CD4-positive, alpha-beta T cell treated with Interleukin-15 for 1 hour (primary cell): ENCODE measurements at regions not wholly inside any gene's neighbourhood (a gene's known extent, or its start where the extent isn't known, plus 50 kb on each side); places are given as distances from the start of the nearest gene placed in this dataset.

ENCODE experiments used
- DNase-seq: peaks from one replicate; pipeline ENCODE4 v3.0.0-alpha.2; 2020

DNA sequence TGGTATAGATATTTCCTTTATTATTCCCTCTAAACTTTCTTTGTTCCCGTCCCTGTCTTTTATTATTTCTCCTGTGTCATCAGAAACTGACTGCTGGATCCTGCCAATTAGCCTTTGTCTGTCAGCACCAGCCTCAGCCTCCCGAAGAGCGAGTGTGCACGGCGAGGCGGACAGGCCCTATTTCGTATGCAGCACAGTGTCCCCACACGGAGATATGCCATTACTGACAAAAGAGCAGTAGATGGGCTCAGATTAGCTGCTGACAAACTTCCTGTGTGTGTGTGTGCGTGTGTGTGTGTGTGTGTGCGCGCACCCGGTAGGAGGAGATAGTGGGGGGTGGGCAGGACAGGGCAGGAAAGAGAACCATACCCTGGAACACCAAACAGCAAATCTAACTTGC, 99.5 kb upstream of the ZFP64 start:
- no peak for DNase-seq

DNA sequence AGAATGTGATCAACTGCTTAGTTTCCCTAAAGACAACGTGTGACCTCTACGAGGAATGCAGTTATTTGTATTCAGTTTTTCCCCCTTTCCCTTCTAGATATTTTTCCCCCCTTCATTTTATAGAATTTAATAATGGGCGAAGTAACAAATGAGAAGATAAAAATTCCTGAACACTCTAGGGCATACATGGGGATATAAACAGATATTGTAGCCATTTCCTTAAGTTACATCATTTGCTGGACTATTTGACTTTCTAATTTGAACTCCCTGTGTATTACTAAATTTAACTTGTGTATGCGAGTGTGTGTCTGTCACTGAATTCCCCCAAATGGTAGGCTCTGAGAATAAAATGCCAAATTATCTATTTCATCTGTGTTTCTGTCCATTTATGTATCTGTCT, 99.0 kb upstream of the ZFP64 start:
- DNase-seq: no peak

DNA sequence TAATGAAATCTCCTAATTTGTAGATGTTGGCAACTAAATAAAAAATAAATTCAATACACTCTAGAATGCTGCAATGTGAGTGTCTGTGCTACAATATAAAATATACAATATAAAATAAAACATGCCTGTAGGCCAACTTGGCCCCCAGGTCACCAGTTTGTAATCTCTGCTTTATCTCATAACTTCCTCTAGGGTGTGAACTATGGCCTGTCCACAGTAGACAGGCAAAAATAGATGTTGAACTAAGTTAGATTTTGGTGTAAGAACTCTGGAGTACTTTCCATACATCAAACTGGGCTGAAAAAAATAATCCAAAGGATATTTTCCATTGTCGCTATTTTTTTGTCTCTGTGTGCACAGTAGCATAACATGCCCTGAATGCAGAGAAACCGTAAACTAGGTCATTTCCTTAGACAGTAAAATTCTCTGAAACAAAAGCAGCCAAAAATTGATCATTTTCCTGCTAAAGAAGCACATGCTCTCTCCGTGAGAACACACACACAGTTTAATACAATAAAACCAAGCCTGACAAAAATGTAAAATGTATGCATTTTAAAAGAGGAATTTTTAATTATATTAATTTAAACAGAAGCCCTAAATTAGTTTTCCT, 98.5 kb upstream of the ZFP64 start:
- no peak for DNase-seq

DNA sequence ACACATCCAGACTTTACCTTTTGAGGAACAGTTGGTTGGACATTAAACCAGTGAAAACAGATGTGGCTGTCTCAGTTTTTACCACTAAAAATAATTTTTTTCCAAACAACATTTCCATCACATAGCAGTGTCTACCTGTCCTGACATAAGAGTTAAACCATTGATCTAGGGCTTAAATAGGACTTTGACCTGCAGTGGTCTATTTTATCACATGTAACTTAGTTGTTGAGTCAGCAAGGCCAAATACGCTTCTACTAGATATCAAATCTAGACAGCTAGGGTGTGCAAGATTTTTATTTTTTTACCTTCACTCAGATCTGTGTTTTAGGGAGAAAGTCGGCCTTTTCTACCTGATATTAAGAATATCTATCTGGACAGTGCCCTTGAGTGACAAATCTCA, 88.8 kb upstream of the ZFP64 start:
- DNase-seq: no peak

DNA sequence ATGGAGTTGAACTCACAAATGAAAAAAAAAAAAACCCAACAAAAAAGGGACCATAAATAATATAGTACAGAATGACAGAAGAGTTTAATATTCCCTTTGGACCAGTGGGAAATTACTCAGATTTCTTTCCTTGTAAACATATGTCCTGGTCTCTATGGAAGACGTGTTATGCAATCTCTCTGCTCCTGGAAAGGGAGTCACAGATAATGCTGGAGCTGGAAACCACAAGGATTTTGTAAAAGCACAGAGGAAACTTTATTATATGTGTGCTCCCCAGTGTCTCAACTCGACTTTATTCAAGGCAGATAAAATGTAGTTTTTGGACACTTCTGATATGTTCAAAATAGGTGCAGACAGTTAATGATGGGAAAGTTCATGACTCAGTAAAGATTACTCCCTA, 88.1 kb upstream of the ZFP64 start:
- no peak for DNase-seq

DNA sequence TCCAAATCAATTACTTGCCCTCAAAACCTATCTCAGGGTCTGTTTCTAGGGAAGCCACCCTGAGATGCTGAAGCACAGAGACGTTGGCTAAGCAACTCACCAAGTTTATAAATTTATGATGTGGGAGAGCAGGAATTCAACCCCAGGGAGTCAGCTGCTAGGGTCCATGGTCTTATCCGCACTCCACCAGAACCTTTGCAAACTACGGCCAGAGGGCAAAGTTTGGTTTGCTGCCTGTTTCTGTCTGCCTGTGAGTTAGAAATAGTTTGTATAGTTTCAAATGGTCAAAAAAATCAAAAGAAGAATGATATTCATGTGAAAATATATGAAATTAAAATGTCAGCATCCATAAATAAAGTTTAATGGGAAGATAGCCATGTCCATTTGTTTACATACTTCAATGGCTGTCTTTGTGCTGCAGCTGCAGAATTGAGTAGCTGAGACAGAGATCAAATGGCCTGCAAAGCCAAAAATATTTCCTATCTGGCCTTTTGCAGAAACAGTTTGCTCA, 83.7 kb upstream of the ZFP64 start:
- DNase-seq: no peak

DNA sequence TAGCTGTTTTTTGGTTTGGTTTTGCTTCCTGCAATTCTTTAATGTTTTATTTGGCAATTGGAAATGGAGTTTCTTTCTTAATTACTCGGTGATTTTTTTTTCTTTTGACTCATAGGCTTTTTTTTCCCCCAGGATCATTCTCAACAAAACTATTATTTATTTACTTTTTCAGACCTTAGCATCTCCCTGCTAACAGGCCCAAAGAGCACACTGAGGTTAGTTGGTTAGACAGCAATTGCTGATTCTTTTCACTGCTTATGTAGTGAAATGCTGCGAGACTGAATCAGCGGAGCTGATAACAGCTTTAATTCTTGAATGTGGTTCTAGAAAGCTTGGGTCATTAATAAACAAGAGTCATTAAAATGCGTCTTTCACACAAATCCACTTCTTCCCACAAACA, 79.1 kb upstream of the ZFP64 start:
- no peak for DNase-seq

DNA sequence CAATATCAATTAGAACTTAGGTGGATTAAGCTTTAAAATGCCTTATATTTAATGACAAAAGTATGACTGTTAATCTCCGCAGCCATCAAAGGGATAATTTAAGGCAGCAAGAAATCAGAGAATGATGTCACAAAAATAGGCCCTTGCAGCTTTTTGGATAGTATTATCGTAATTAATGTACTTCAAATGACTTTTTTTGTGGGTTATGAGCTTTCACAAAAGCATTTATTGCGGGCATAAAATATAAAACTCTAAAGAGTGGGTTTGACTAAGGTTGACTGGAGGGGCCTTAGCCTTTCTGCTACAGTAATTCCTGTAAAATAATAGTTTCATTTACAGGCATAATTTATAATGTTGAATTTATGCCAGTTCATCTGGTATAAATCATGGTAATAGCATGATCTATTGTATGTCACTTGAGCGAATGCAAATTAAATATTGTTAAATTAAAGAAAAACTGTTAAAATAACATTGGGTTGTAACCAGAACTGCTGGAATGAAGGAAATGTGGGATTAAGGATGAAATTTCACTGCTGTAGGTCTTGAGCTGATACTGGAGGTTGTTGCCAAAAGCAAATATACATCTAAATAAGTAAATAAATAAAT, 78.5 kb upstream of the ZFP64 start:
- no peak for DNase-seq

DNA sequence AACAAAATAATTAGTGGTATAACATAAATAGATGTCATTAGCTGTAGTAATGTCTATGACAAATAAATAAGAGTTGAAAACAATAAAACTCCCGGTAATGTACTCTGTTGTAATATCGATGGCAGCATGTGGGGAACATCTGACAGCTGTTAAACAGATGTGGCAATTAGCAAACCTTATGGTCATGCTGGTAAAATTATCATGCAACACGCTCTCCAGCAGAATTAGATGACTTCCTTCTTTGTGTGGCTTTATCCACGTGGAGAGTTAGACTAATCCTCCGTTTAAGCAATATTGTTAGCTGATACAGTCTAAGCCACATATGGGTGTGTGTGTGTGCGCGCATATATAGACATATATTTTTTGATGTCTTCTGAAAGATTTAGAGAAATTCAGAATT, 77.7 kb upstream of the ZFP64 start:
- DNase-seq: no peak

DNA sequence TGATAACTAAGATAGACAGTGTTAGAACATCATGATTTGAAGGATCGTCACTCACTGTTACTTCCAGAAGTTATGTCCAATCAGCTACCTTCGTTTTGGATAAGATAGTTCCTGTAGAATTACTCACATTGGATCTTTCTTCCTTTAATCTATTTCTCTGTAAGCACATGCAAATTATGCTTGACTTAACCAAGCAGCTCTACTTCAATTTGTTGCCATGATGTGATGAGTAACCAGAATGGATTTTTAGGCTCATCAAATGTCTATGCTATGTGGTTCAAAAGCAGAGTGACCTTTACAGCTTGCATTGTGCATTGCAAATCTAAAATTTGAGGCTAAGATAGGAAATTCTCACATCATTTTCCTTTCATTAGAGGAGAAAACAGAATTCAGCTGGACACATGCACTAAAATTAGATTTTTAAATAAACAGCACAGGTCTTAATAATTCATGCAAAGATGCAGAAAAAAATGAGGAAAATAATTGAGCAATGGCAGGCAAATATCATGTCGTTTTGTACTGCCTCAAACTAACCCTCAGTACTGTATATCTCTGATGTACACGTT, 76.7 kb upstream of the ZFP64 start:
- no peak for DNase-seq

DNA sequence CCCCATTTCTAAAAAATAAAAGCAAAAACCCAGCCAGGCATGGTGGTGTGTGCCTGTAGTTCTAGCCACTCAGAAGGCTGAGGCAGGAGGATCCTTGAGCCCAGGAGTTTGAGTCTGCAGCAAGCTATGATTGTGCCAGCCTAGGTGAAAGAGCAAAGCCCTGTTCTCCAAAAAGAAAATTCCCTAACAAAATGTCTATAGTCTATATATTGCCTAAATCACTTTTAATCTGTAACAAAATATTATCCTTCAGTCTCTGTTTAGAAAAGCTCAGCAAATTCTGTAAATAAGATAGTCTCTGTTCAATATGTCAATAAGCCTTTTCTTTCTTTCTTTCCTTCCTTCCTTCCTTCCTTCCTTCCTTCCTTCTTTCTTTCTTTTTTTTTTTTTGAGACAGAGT, 75.8 kb upstream of the ZFP64 start:
- DNase-seq: no peak

DNA sequence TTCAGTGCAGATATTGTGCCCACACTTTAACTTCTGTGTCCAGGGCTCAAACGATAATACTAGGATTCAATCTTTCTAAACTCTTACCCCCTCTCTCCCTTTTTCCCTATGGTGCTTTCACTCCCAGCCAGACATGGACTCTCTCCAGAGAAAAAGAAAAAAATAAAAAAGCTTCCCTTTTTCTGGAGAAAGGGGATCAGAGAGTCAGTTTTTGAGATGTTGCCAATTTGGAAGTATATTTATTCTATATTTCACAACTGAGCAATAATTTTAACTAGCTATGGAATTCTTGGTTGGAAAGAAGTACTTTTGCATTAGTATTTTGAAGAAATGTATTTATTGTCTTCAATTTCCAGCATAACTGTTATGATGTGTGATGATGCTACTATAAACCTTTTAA, 72.2 kb upstream of the ZFP64 start:
- DNase-seq: no peak

DNA sequence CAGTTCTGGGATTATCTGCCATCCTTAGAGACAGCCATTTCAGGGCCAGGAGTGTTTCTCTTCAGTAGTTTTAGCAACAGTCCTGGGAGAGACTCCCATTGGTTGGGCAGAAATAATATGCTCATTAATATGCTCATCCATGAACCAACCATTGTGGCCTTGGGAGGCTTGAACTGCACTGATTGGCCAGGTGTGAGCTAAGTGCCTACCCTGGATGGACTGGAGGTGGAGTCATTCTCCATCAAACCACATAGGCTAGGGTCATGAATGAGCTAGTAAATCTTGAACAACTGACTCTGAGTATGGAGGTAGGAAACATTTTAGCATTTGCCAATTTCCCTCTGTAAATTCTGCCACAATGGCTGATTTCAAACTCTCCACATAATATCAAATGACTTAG, 70.2 kb upstream of the ZFP64 start:
- DNase-seq: no peak

DNA sequence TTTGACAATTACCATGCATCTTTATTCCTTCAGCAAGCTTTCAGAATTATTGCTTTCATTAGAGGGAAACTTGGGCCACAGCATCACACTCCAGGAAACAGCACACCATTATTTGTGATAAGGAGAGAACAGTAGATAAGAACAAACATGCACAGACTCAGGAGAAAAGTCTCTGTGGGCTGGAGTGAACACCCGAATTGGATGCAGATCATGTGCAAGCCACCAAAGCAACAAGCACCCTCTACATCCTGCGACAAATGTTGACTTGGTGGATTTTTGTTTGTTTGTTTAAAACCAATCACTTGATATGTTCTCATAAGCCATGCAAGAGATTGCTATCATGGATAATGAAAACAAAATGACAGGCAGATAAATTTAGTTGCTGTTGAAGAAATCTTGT, 67.7 kb upstream of the ZFP64 start:
- no peak for DNase-seq

DNA sequence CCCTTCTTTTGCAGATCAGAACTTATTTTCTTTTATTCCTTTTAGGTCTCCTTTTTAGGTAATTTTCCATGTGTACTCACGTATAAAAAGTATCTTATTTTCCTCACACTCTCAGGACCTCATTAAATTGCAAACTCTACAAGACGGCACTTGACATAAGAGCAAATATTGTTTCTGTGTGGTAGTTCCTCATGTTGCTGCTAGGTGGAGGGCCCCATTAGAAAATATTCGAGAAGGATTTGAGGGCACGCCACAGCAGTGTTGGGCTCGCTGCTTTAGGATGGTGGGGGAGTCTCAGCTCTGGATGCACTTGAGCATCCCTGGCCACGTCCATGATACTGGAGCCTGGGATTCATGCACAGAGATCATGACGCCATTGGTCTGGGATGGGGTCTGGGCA, 64.9 kb upstream of the ZFP64 start:
- no peak for DNase-seq

DNA sequence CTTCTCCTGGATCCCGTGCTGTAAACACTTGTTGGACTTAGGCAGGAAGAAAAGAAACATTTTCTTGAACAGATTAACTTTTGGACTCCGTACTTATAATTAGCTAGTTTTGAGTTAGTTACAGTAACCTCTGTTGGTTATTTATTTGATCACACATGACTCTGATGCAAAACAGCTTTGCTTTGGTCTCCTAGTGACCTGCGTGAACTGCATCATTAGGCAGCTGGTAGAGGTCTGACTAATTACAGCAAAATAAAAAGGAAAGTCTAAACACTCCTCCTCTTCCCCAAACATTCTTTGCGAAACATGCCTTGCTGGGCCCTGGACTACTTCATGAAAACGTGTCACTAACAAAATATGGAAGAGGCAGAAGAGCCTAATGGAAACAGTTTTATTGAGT, 61.1 kb upstream of the ZFP64 start:
- no peak for DNase-seq

DNA sequence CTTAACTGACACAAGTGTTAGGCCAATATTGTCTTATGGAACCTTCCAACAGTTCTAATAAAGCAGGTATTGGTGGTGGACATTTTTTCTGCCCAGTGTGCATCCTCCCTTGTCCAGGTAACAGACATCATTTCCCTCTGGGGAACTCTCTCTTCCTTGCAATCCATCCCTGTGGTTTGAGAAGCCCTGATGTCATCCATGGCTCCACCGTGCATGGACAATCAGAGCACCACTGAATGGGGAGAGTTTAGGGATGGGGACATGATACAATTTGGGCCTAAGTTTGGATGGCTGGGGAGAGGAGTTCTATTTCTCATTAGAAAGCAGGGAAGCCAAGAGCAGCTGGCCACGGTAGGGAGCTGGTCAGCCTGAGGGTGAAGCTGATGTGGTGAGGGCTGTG, 60.2 kb upstream of the ZFP64 start:
- no peak for DNase-seq

DNA sequence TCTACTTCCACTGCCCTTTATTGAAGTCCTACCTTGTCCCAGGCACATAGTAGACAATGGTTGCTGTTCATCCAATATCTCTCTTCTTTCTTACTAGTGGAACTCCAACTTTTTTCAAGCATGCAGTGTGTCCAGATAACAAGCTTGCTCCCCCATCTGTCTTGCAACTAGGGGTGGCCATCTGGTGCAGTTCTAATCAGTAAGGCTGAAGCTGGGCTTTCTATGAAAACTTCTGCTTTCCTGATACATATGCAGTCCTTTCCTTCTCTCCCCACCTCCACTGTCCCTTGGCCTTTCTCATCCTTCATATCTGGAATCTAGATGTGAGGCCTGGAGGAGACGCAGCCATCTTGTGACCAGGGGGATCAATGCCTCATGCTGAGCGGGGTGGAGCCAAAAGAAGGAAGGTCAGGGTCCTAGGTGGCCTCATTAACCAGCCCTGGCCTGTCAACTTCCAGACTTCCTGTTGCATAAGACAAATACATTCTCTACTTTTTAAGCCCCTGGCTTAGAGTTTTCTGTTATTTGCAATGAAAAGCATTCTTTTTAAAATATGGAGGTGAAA, 59.6 kb upstream of the ZFP64 start:
- no peak for DNase-seq

DNA sequence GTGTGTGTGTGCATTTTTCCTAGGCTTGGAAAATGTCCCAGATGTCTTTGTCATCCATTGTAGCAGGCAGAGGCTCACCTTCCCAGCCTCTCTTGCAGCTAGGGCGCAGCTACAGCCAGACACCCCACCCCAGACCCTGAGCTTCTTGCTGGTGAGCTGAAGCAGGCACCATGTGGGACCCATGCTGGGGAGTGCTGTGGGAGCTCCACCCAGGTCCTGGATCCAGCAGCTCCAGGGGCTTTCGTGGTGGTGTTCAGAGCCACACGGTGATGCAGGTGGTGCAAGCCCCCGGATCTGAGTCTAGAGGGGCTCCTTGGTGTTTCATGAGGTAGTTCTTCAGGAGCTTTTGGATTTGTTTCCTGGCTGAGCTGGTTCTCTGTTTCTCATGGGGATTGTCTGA, 56.0 kb upstream of the ZFP64 start:
- DNase-seq: no peak

DNA sequence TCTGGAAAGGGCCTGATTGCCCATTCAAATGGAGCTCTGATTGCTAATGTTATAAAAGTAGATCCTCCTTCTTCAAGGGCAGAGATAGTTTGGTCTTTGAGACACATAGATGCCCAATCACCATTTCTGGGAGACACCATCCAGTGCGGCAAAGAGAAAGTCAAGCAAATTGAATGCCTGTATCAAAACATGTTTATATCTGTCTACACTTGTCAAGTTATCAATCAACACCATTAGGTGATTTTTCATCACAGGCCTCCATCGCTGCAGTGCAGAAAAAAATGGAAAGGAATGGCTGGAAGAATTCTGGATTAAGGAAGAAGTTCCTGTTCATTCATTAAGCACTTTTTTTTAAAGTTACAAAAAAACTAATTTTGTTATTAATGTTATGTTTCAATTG, 54.8 kb upstream of the ZFP64 start:
- no peak for DNase-seq

DNA sequence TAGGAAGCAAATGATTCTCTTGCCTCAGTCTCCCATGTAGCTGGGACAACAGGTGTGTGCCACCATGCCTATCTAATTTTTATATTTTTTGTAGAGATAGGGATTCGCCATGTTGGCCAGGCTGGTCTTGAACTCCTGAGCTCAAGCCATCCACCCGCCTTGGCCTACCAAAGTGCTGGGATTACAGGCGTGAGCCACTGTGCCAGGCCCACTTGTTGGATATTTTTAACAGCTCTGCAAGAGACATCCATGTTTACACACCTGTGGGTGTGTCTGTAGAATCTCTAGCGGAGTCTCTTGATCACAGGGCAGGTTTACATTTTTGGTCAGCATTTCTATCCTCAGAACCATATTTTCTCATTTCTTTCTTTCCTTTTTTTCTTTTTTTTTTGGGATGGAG, 53.1 kb upstream of the ZFP64 start:
- DNase-seq: no peak

DNA sequence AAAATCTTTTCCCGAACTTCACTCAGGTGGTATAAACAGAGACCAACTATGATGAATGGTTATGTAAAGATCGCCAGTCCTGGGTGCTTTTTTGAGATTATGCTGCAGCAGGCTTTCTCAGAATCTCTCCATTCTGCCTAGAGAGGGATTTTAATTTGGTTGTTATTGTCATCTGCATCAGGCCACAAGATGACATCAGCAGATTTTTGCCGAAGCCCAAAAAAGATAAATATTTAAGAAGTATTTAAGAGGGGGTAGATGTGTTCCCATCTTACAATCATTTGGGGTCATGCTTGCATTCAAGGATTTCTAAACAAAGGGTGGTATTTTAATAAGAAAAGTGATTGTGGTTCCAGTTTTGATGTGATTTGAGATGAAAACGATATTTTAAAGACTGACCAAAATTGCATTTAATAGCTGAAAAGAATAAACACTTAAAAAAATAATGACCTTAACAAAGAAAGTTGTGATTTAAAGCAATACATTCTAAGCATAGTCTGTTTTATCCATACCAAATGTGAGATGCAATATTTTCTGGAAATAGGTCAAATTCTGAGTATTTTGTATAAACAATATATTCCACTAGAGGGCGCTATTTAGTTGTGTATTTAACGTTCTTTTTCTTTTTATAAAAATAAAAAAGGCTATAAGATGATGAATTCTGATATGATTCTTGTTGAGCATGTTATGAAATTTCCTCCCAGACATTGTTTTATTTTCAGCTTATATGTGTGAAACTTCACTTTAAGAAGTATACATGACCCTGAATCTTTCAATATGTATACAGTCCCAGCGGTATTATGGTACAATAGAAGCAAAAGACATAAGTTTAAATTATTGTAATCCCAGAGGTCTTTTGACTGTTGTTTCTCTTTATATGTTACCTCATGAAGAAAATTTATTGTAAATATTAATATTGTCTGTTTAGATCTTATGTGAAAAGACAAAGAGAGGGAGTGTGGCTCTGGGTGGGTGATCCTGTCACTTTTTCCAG, 51.0 kb upstream of the ZFP64 start:
- DNase-seq: no peak
